Thyroid gland (tissue), 4 donors: ENCODE measurements at regions not wholly inside any gene's neighbourhood (a gene's known extent, or its start where the extent isn't known, plus 50 kb on each side); places are given as distances from the start of the nearest gene placed in this dataset.
A peak's percentile ranks its signal among the peaks of the same experiment; 100 is the strongest.

Source experiments
- DNase-seq, 2 donors: peaks; one replicate each; pipeline ENCODE4 v3.0.0-alpha.2; 2019
- H3K27ac ChIP-seq, 3 donors: fragments of 200-600 bp; sonication (generic); 1 replicate in 2 of 3; 2 replicates in 1 of 3; pipeline ENCODE4 v1.5.1; 2016 to 2019; ENCODE audit warnings: mild to moderate bottlenecking in 1 of 3, moderate library complexity in 1 of 3
- H3K27me3 ChIP-seq: fragments of 200-600 bp; sonication (generic); one replicate; pipeline ENCODE4 v1.5.1; 2019
- H3K36me3 ChIP-seq, 2 donors: fragments of 200-600 bp; sonication (generic); one replicate each; pipeline ENCODE4 v1.5.1; 2016 to 2019
- H3K4me1 ChIP-seq, 2 donors: fragments of 200-600 bp; sonication (generic); one replicate each; pipeline ENCODE4 v1.5.1; 2017 to 2019
- H3K4me3 ChIP-seq, 3 donors: fragments of 200-600 bp; sonication (generic); replicated peaks in 1 of 3; 1 replicate in 2 of 3; 2 replicates in 1 of 3; pipeline ENCODE4 v1.5.1; 2016; ENCODE audit warnings: mild to moderate bottlenecking in 1 of 3
- H3K9me3 ChIP-seq: fragments of 200-600 bp; sonication (generic); one replicate; pipeline ENCODE4 v1.5.1; 2017
- CTCF ChIP-seq, 6 experiments: fragments of 200-600 bp in 3 of 6; fragments of 450-650 bp in 3 of 6; sonication (generic) in 3 of 6; IDR thresholded peaks; one replicate each; pipeline ENCODE4 v1.5.1; 2016 to 2019; ENCODE audit warnings: antibody characterized with exemption in 6 of 6, mild to moderate bottlenecking in 2 of 6, inconsistent platforms in 1 of 6, moderate library complexity in 1 of 6
- POLR2A ChIP-seq, 2 donors: fragments of 450-650 bp; IDR thresholded peaks; one replicate each; pipeline ENCODE4 v1.6.1; 2017; ENCODE audit warnings: antibody characterized with exemption in 2 of 2, mild to moderate bottlenecking in 2 of 2, moderate library complexity in 1 of 2
- WGBS, 2 donors: methylation state at CpG; one replicate each; pipeline ENCODE4 v1.1.5; 2017; 5-methylcytosine and 5-hydroxymethylcytosine counted together
- intact Hi-C: fragments of 100-400 bp; cut with DNase I; formaldehyde crosslinking; loops from one replicate; pipeline ENCODE4 v1.15.1; 2023

DNA sequence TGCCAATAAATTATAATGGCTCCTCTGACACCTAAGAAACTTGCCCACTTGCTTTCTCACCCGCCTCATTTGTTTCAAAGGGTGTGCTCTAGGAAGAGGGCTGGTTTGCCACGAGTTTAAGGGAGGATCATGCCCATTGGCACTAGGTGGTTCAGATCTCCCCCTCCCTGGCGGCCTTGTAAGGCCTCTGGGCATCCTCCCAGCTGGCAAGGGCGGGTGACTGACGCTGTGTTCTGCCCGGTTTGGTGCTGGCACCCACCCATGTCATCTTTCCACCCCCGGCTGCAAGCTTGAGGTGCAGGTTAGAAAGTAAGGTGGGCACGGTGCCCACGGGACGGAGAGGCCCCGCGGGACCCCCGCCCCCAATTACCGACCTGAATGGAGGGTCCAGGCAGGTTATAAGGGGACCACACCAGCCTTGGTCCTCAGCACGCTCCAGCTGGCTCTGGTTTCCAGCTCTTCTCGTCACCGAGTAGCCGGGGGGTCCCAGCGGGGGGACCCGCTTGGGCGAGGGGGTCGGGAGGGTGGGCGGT lies 90.4 kb downstream of the PTPRS start:
- H3K9me3 ChIP-seq = no peaks in the 10 kb centered on the region
- peaks cover 8 to 10% of the 10 kb centered on the region in 2 donors for H3K36me3 ChIP-seq
- H3K27ac ChIP-seq = peak overlapping the region in 1 of 3 donors; percentile 33
- DNase-seq = peak; percentile 96 to 99
- 48 to 67% methylated on average over 13 to 21 of the region's 23 CpGs for WGBS, 2 donors
- H3K27me3 ChIP-seq = no peaks in the 10 kb centered on the region
- peaks cover 0 to 8% of the 10 kb centered on the region in 2 donors for H3K4me1 ChIP-seq
- TF ChIP-seq CTCF (IDR thresholded peaks at IDR 0.05) = no peak
- TF ChIP-seq POLR2A (IDR thresholded peaks at IDR 0.05) = no peak
- no peak overlapping the region for H3K4me3 ChIP-seq
- intact Hi-C loops = no loop called here

GRCh38 chr19:5249526-5249925 lies 91.1 kb downstream of the PTPRS start:
- 80 to 96% methylated on average over 3 of the region's 3 CpGs for WGBS, 2 donors

GRCh38 chr19:5247957-5248705 lies 92.5 kb downstream of the PTPRS start:
- intact Hi-C loops = no loop called here
- WGBS, 2 donors = 83 to 84% methylated on average over 25 of the region's 25 CpGs

More at GRCh38 chr19:5249526-5249925, 91.1 kb downstream of the PTPRS start:
- intact Hi-C loops = no loop called here
- Histone ChIP-seq H3K27ac (no peak overlapping the region), H3K9me3 (no peaks in the 10 kb centered on the region), H3K4me1 (peaks cover 0 to 8% of the 10 kb centered on the region in 2 donors), H3K4me3 (no peak overlapping the region), H3K36me3 (peaks cover 5 to 9% of the 10 kb centered on the region in 2 donors), H3K27me3 (no peaks in the 10 kb centered on the region)
- DNase-seq = no peak
- TF ChIP-seq POLR2A (IDR thresholded peaks at IDR 0.05) (no peak), CTCF (IDR thresholded peaks at IDR 0.05) (no peak)

DNA sequence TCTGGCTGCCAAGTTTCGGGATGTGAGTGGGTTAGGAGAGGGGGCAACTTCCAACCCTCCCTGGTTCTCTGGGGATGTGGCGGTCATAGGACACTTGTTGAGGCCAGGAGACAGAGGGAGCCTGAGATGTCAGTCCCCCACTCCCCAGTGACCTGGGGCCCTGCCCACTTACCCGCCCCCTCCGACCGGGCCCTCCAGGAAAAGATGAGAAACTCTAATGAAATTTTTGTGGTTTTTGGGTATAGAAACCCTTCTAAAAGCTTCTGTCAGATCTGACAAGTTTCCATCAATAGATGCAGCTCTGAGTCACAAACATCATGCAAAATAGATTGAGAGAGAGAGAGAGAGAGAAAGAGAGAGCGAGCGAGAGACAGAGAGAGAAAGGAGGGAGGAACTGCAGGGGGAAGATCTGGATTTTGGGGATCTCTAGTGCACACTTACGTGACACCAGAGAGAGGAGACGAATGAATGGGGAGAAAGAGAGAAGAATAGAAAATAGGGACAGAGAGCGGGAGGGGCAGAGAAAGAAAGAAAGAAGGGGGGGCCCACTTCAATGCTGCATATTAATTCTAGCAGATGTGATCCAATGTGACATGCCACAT lies 94.0 kb downstream of the PTPRS start:
- intact Hi-C loops = no loop called here
- Histone ChIP-seq H3K36me3 (peaks cover 5 to 24% of the 10 kb centered on the region in 2 donors), H3K9me3 (no peaks in the 10 kb centered on the region), H3K4me1 (peaks cover 0 to 8% of the 10 kb centered on the region in 2 donors), H3K4me3 (no peak overlapping the region), H3K27me3 (no peaks in the 10 kb centered on the region), H3K27ac (no peak overlapping the region)
- TF ChIP-seq CTCF (IDR thresholded peaks at IDR 0.05) (no peak), POLR2A (IDR thresholded peaks at IDR 0.05) (no peak)
- DNase-seq = no peak
- WGBS, 2 donors = 90 to 92% methylated on average over 10 of the region's 10 CpGs

More at GRCh38 chr19:5247957-5248705, 92.5 kb downstream of the PTPRS start:
- TF ChIP-seq POLR2A (IDR thresholded peaks at IDR 0.05) = no peak
- no peak for TF ChIP-seq CTCF (IDR thresholded peaks at IDR 0.05)
- no peak for DNase-seq
- Histone ChIP-seq H3K4me3 (no peak overlapping the region), H3K27ac (no peak overlapping the region), H3K36me3 (peaks cover 5 to 19% of the 10 kb centered on the region in 2 donors), H3K4me1 (peaks cover 0 to 8% of the 10 kb centered on the region in 2 donors), H3K27me3 (no peaks in the 10 kb centered on the region), H3K9me3 (no peaks in the 10 kb centered on the region)
